ENCODE measurements at regions not wholly inside any gene's neighbourhood (a gene's known extent, or its start where the extent isn't known, plus 50 kb on each side); places are given as distances from the start of the nearest gene placed in this dataset.
"Not testable (repeated sequence)": the region's sequence is repeated elsewhere in the genome, so short reads cannot be mapped to it uniquely, and the experiment has no call there.

DNA sequence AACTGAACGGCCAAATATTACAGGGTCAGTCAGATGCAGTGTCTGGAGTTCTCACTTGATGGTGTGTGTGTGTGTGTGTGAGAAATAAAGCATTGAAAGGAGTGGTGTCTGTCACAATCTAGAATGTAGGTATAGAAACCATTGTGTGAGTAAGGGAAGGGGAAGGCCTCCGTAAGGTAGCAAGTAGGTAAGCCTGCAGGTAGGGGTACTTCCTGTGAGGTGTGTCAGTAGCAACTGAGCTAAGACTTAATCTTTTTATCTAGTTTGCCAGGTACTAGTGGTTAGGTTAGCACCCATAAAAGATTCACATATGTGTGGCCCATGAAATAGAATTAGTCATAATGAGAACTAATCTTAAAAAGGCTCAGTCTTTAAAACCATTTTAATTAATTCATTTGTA lies 1517.8 kb downstream of the SI start:
- Mint-ChIP-seq H3K4me1 (no peaks in the 10 kb centered on the region), H3K27me3 (ENCODE audit: low read depth, poor library complexity) (peaks cover 3% of the 10 kb centered on the region), H3K36me3 (ENCODE audit: low read depth) (no peaks in the 10 kb centered on the region), H3K9me3 (no peaks in the 10 kb centered on the region), H3K4me3 (no peak overlapping the region), H3K27ac (no peak overlapping the region)
- no peak for DNase-seq
- TF ChIP-seq, protein P1, sequence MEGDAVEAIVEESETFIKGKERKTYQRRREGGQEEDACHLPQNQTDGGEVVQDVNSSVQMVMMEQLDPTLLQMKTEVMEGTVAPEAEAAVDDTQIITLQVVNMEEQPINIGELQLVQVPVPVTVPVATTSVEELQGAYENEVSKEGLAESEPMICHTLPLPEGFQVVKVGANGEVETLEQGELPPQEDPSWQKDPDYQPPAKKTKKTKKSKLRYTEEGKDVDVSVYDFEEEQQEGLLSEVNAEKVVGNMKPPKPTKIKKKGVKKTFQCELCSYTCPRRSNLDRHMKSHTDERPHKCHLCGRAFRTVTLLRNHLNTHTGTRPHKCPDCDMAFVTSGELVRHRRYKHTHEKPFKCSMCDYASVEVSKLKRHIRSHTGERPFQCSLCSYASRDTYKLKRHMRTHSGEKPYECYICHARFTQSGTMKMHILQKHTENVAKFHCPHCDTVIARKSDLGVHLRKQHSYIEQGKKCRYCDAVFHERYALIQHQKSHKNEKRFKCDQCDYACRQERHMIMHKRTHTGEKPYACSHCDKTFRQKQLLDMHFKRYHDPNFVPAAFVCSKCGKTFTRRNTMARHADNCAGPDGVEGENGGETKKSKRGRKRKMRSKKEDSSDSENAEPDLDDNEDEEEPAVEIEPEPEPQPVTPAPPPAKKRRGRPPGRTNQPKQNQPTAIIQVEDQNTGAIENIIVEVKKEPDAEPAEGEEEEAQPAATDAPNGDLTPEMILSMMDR (IDR thresholded peaks at IDR 0.05) = no peak

DNA sequence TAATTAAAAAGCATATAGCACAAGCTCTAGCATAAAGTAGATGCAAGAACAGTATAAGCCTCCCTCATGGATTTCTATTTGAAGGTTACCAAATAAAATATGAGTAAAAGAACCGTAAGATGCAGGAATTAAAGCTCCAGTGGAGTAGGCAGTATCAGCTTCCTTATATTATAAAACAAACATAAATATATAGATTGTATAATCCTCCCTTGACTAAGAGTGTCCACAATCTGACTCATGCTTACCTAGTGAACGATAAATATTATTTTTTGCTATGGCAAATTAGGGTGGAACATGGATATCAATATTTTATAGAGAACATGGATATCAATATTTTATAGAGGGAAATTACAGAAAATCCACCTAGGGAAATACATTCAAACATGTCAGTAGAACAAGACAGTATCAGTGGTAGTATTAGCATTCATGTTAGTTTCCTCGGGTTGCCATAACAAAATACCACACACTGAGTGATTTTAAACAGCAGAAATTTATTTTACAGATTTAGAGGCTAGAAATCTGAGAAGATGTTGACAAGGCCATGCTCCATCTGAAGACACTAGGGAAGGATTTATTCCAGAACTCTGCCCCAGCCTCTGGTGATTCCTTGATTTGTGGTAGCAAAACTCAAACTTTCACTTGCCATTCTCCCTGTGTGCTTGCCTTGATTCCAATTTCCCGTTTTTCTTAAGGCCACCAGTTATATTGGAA lies 1521.3 kb downstream of the SI start:
- DNase-seq = no peak
- Mint-ChIP-seq H3K27me3 (ENCODE audit: low read depth, poor library complexity) (no peaks in the 10 kb centered on the region), H3K27ac (no peak overlapping the region), H3K36me3 (ENCODE audit: low read depth) (no peaks in the 10 kb centered on the region), H3K9me3 (no peaks in the 10 kb centered on the region), H3K4me1 (no peaks in the 10 kb centered on the region), H3K4me3 (no peak overlapping the region)
- TF ChIP-seq, protein P1 (IDR thresholded peaks at IDR 0.05) = no peak

DNA sequence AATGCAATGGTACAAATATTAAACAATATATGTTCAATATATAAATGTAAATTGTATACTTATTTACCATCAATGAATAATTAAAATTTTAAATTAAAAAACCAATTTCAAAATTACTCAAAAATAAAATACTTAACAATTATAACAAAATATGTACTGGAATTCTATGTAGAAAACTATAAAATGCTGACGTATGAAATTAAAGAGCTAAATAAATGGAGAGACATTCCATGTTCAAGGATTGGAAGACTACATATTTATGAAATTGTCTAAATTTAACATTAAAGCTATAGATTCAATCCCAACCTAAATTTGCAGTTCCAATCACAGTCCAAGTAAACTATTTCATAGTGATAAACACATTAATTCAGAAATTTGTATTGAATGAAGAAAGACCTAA lies 1522.4 kb downstream of the SI start:
- TF ChIP-seq, protein P1 (IDR thresholded peaks at IDR 0.05) = no peak
- H3K4me3 Mint-ChIP-seq = no peak overlapping the region
- no peaks in the 10 kb centered on the region for H3K9me3 Mint-ChIP-seq
- no peaks in the 10 kb centered on the region for H3K4me1 Mint-ChIP-seq
- no peaks in the 10 kb centered on the region for H3K27me3 Mint-ChIP-seq (ENCODE audit: low read depth, poor library complexity)
- no peaks in the 10 kb centered on the region for H3K36me3 Mint-ChIP-seq (ENCODE audit: low read depth)
- no peak overlapping the region for H3K27ac Mint-ChIP-seq
- no peak for DNase-seq

DNA sequence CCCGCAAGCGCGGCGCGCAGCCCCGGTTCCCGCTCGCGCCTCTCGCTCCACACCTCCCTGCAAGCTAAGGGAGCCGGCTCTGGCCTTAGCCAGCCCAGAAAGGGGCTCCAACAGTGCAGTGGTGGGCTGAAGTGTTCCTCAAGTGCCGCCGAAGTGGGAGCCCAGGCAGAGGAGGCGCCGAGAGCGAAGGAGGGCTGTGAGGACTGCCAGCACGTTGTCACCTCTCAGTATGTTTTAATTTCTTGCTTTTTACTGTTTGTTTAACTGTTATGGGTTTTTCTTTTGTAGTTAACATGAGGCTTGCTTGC lies 1525.7 kb downstream of the SI start:
- Mint-ChIP-seq H3K4me3 (no peak overlapping the region), H3K9me3 (no peaks in the 10 kb centered on the region), H3K4me1 (no peaks in the 10 kb centered on the region), H3K27ac (no peak overlapping the region), H3K36me3 (ENCODE audit: low read depth) (no peaks in the 10 kb centered on the region), H3K27me3 (ENCODE audit: low read depth, poor library complexity) (no peaks in the 10 kb centered on the region)
- TF ChIP-seq, protein P1 (IDR thresholded peaks at IDR 0.05) = no peak
- no peak for DNase-seq

DNA sequence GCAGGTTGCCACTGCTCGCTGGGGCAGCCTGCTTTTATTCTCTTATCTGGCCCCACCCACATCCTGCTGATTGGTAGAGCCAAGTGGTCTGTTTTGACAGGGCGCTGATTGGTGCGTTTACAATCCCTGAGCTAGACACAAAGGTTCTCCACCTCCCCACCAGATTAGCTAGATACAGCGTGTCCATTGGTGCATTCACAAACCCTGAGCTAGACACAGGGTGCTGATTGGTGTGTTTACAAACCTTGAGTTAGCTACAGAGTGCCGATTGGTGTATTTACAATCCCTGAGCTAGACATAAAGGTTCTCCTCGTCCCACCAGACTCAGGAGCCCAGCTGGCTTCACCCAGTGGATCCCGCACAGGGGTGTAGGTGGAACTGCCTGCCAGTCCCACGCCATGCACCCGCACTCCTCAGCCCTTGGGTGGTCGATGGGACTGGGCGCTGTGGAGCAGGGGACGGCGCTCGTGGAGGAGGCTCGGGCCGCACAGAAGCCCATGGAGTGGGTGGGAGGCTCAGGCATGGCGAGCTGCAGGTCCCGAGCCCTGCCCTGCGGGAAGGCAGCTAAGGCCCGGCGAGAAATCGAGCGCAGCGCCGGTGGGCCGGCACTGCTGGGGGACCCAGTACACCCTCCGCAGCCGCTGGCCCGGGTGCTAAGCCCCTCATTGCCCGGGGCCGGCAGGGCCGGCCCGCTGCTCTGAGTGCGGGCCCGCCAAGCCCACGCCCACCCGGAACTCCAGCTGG lies 1526.2 kb downstream of the SI start:
- not testable (repeated sequence) for H3K27me3 Mint-ChIP-seq (ENCODE audit: low read depth, poor library complexity); H3K27ac Mint-ChIP-seq; DNase-seq; H3K4me3 Mint-ChIP-seq; H3K4me1 Mint-ChIP-seq; H3K36me3 Mint-ChIP-seq (ENCODE audit: low read depth); H3K9me3 Mint-ChIP-seq

- Mint-ChIP-seq H3K4me3 (no peak overlapping the region), H3K4me1 (no peaks in the 10 kb centered on the region), H3K27me3 (ENCODE audit: low read depth, poor library complexity) (no peaks in the 10 kb centered on the region), H3K9me3 (no peaks in the 10 kb centered on the region), H3K27ac (no peak overlapping the region), H3K36me3 (ENCODE audit: low read depth) (no peaks in the 10 kb centered on the region)
- TF ChIP-seq, protein P1 (IDR thresholded peaks at IDR 0.05) = no peak
- DNase-seq = no peak
Observed at GRCh38 chr3:163548015-163548414, 1530.3 kb downstream of the SI start.

All from nephron progenitor cell (in vitro differentiated cells).